Neural crest cell (in vitro differentiated cells): ENCODE measurements at regions not wholly inside any gene's neighbourhood (a gene's known extent, or its start where the extent isn't known, plus 50 kb on each side); places are given as distances from the start of the nearest gene placed in this dataset.

Source experiments
- DNase-seq: peaks from one replicate; pipeline ENCODE4 v3.0.0; 2021; ENCODE audit warnings: low read depth, mixed read lengths, low spot score
- H3K27ac Mint-ChIP-seq: one replicate; pipeline ENCODE4 v1.8.0; 2021; ENCODE audit warnings: mild to moderate bottlenecking, mixed read lengths; ENCODE audit not compliant: unreplicated experiment
- H3K27me3 Mint-ChIP-seq: 2 replicates; pipeline ENCODE4 v1.8.0; 2021; ENCODE audit warnings: low read depth, mild to moderate bottlenecking, mixed read lengths
- H3K36me3 Mint-ChIP-seq: 2 replicates; pipeline ENCODE4 v1.8.0; 2021; ENCODE audit warnings: low read depth, mild to moderate bottlenecking, mixed read lengths
- H3K4me1 Mint-ChIP-seq: 2 replicates; pipeline ENCODE4 v1.8.0; 2021; ENCODE audit warnings: mixed read lengths
- H3K4me3 Mint-ChIP-seq: one replicate; pipeline ENCODE4 v1.8.0; 2021; ENCODE audit warnings: mild to moderate bottlenecking, mixed read lengths
- H3K9me3 Mint-ChIP-seq: 2 replicates; pipeline ENCODE4 v1.8.0; 2021; ENCODE audit warnings: mixed read lengths
- CTCF ChIP-seq: fragments of 200-600 bp; sonication (generic); conservative IDR thresholded peaks from 2 replicates; pipeline ENCODE4 v1.5.0; 2021; ENCODE audit warnings: antibody characterized with exemption, mild to moderate bottlenecking

DNA sequence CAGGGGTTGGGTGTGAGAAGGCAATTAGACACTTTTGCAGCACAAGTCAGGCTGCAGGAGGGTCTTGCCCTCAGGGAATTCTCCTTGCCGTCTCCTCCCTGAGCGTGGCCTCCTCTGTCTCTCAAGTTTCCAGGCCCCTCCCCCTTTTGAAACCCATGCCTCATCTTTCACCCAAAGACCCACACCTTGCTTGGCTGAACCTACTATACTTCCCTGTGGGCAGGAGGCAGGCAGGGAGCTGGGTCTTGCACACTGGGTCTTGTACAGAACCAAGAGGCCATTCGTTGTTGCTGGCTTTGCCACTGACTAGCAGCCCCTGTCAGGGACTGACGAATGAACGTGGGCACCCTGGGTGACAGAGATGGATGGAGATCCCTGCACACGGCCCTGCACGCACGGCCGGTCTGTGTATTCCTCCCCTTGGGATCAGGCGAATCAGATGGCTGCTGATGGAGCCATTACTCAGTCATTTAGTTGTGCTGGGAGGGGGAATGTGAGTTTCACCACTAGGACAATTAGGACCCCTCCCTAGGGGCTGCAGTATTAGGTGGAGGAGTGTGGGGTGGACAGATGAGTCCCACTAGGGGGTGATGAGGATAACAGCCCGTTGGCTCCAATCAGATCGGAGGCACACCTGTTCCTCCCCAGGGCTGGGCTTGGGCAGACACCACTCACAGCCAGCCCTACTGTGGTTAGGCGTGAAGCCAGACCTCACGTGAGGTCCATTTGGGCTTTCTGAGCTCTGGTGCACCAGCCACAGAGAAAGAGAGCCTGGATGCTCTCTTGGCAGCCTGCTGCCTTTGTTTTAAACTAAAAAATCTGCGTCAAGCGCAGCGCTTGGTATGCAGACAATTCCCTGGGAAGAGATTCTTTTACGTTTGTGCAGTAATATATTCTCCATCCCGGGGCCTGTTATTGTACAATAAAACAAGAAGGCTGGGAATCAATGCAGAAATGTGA, 167.7 kb upstream of the WSCD1 start:
- peaks cover 24% of the 10 kb centered on the region for H3K4me1 Mint-ChIP-seq
- H3K9me3 Mint-ChIP-seq = peaks cover 5% of the 10 kb centered on the region
- H3K27me3 Mint-ChIP-seq = no peaks in the 10 kb centered on the region
- no peak overlapping the region for H3K27ac Mint-ChIP-seq
- TF ChIP-seq CTCF = no peak
- H3K36me3 Mint-ChIP-seq = peaks cover 2% of the 10 kb centered on the region
- H3K4me3 Mint-ChIP-seq = peak overlapping the region; percentile 33
- DNase-seq = no peak

GRCh38 chr17:5911919-5912318, 158.3 kb upstream of the WSCD1 start:
- TF ChIP-seq CTCF = no peak
- no peak for DNase-seq
- no peaks in the 10 kb centered on the region for H3K4me1 Mint-ChIP-seq

GRCh38 chr17:5913032-5913531, 157.1 kb upstream of the WSCD1 start:
- no peak for DNase-seq
- peaks cover 3% of the 10 kb centered on the region for H3K9me3 Mint-ChIP-seq
- no peak overlapping the region for H3K27ac Mint-ChIP-seq
- no peaks in the 10 kb centered on the region for H3K27me3 Mint-ChIP-seq
- H3K4me1 Mint-ChIP-seq = no peaks in the 10 kb centered on the region
- no peak for TF ChIP-seq CTCF
- no peak overlapping the region for H3K4me3 Mint-ChIP-seq
- H3K36me3 Mint-ChIP-seq = no peaks in the 10 kb centered on the region

More at GRCh38 chr17:5911919-5912318, 158.3 kb upstream of the WSCD1 start:
- Mint-ChIP-seq H3K4me3 (no peak overlapping the region), H3K27me3 (no peaks in the 10 kb centered on the region), H3K36me3 (no peaks in the 10 kb centered on the region), H3K9me3 (peaks cover 3% of the 10 kb centered on the region), H3K27ac (peak overlapping the region; percentile 68)

DNA sequence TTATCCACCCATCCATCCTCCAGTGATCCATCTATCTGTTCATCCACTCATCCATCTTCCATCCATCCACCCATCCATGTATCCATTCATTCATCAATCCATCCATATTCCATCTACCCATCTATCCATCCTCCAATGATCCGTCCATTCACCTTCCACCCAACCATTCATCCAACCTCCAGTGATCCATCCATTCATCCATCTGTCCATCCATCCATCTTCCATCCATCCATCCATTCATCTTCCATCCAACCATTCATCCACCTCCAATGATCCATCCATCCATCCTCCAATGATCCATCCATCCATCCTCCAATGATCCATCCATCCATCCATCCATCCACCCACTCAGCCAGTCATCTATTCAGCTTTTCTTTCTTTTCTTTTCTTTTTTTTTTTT, 156.5 kb upstream of the WSCD1 start:
- Mint-ChIP-seq H3K27me3 (no peaks in the 10 kb centered on the region), H3K36me3 (no peaks in the 10 kb centered on the region), H3K4me1 (no peaks in the 10 kb centered on the region), H3K9me3 (peaks cover 3% of the 10 kb centered on the region), H3K27ac (no peak overlapping the region), H3K4me3 (no peak overlapping the region)
- no peak for TF ChIP-seq CTCF
- DNase-seq = no peak

DNA sequence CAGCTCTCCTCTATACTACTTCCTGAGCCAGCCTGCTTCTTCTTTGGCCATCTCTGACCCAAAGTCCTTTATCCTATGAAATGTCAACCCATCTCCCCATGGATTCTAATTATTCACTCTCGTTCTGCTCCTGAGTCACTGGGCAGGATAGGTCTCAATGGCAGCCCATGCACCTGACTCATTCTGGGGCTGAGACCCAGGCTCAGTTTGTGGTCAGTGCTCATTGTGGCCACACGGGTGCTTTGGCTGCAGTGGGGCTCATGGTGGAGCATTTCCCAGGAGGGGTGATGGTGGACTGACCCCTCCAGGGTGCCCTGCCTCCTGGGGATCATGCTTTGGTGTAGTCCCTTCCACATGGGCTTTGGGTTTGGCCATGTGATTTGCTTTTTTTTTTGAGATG, 154.8 kb upstream of the WSCD1 start:
- no peak for DNase-seq
- H3K36me3 Mint-ChIP-seq = no peaks in the 10 kb centered on the region
- no peak overlapping the region for H3K27ac Mint-ChIP-seq
- peaks cover 3% of the 10 kb centered on the region for H3K9me3 Mint-ChIP-seq
- H3K4me3 Mint-ChIP-seq = no peak overlapping the region
- H3K27me3 Mint-ChIP-seq = no peaks in the 10 kb centered on the region
- no peak for TF ChIP-seq CTCF
- H3K4me1 Mint-ChIP-seq = peaks cover 13% of the 10 kb centered on the region
